Lower lobe of right lung (tissue), 2 donors: ENCODE measurements at regions not wholly inside any gene's neighbourhood (a gene's known extent, or its start where the extent isn't known, plus 50 kb on each side); places are given as distances from the start of the nearest gene placed in this dataset.

ENCODE experiments used
- ATAC-seq, 2 donors: fragments of 200-7000 bp; cut with Tn5 transposase; one replicate each; pipeline ENCODE4 v1.9.1; 2020 to 2022; ENCODE audit warnings: mild to moderate bottlenecking in 2 of 2, moderate library complexity in 2 of 2
- DNase-seq: peaks from one replicate; pipeline ENCODE4 v3.0.0-alpha.2; 2020
- H3K27ac ChIP-seq: fragments of 200-600 bp; one replicate; pipeline ENCODE4 v1.8.0; 2022
- H3K27me3 ChIP-seq: fragments of 200-600 bp; one replicate; pipeline ENCODE4 v1.8.0; 2022; ENCODE audit warnings: low read depth
- H3K36me3 ChIP-seq: fragments of 200-600 bp; one replicate; pipeline ENCODE4 v1.8.0; 2022; ENCODE audit warnings: mild to moderate bottlenecking
- H3K4me1 ChIP-seq: fragments of 200-600 bp; one replicate; pipeline ENCODE4 v1.8.0; 2022
- H3K4me3 ChIP-seq: fragments of 200-600 bp; one replicate; pipeline ENCODE4 v1.8.0; 2022; ENCODE audit warnings: mild to moderate bottlenecking
- H3K9me3 ChIP-seq: fragments of 200-600 bp; one replicate; pipeline ENCODE4 v1.8.0; 2022
- CTCF ChIP-seq: fragments of 200-600 bp; IDR thresholded peaks from one replicate; pipeline ENCODE4 v1.8.0; 2022; ENCODE audit warnings: antibody characterized with exemption, mild to moderate bottlenecking
- intact Hi-C: fragments of 100-400 bp; cut with DNase I; formaldehyde crosslinking; loops from one replicate; pipeline ENCODE4 v1.11.0; 2022
- donor health status: DM: no; HTN: yes; CAD: no; lungs with severe emphysema.

GRCh38 chr6:138571181-138571580 lies 71.9 kb upstream of the NHSL1 start:
- ATAC-seq (peak in 1 of 2 donors; percentile 3), DNase-seq (no peak)
- Histone ChIP-seq H3K27ac (peak overlapping the region; percentile 69), H3K9me3 (no peaks in the 10 kb centered on the region), H3K4me1 (peaks cover 5% of the 10 kb centered on the region), H3K27me3 (no peaks in the 10 kb centered on the region), H3K36me3 (no peaks in the 10 kb centered on the region), H3K4me3 (peak overlapping the region; percentile 44)
- TF ChIP-seq CTCF: no peak
- intact Hi-C loops: no loop called here

- intact Hi-C loops: no loop called here
- no peak for DNase-seq
- no peak for TF ChIP-seq CTCF
- Histone ChIP-seq H3K27me3 (no peaks in the 10 kb centered on the region), H3K9me3 (no peaks in the 10 kb centered on the region), H3K27ac (peak overlapping the region; percentile 69), H3K4me1 (peaks cover 5% of the 10 kb centered on the region), H3K4me3 (peak overlapping the region; percentile 44), H3K36me3 (no peaks in the 10 kb centered on the region)
- ATAC-seq: peak in 1 of 2 donors; percentile 66
Measured at GRCh38 chr6:138571585-138572166, 72.4 kb upstream of the NHSL1 start.

GRCh38 chr6:138572167-138572875 lies 73.0 kb upstream of the NHSL1 start:
- Histone ChIP-seq H3K27me3 (no peaks in the 10 kb centered on the region), H3K36me3 (no peaks in the 10 kb centered on the region), H3K4me1 (peaks cover 9% of the 10 kb centered on the region), H3K27ac (peak overlapping the region; percentile 69), H3K9me3 (no peaks in the 10 kb centered on the region), H3K4me3 (peak overlapping the region; percentile 44)
- intact Hi-C loops: no loop called here
- ATAC-seq (peak; percentile 93 to 94), DNase-seq (peak; percentile 80)
- TF ChIP-seq CTCF: no peak

- H3K9me3 ChIP-seq: no peaks in the 10 kb centered on the region
- ATAC-seq (no peak), DNase-seq (no peak)
- H3K4me3 ChIP-seq: no peak overlapping the region
- H3K27ac ChIP-seq: no peak overlapping the region
- intact Hi-C loops: no loop called here
- H3K27me3 ChIP-seq: no peaks in the 10 kb centered on the region
- H3K4me1 ChIP-seq: peaks cover 10% of the 10 kb centered on the region
- no peaks in the 10 kb centered on the region for H3K36me3 ChIP-seq
- TF ChIP-seq CTCF: no peak
Measured at GRCh38 chr6:138572885-138573284, 73.6 kb upstream of the NHSL1 start.

GRCh38 chr6:138575257-138575656 lies 76.0 kb upstream of the NHSL1 start:
- Histone ChIP-seq H3K27me3 (no peaks in the 10 kb centered on the region), H3K27ac (no peak overlapping the region), H3K9me3 (no peaks in the 10 kb centered on the region), H3K4me1 (peaks cover 10% of the 10 kb centered on the region), H3K4me3 (no peak overlapping the region), H3K36me3 (no peaks in the 10 kb centered on the region)
- no peak for ATAC-seq
- DNase-seq: no peak
- no peak for TF ChIP-seq CTCF
- intact Hi-C loops: no loop called here
